Common myeloid progenitor, CD34-positive (primary cell): ENCODE measurements at regions not wholly inside any gene's neighbourhood (a gene's known extent, or its start where the extent isn't known, plus 50 kb on each side); places are given as distances from the start of the nearest gene placed in this dataset.

Experiments
- CTCF ChIA-PET: fragments of 350-600 bp; sonication (Branson Sonifier 250); formaldehyde crosslinking; loops from one replicate; lab custom pipeline; 2021; ENCODE audit warnings: antibody characterized with exemption; lab: Charles Lee
- POLR2A ChIA-PET: fragments of 350-600 bp; sonication (Branson Sonifier 250); formaldehyde crosslinking; loops from one replicate; lab custom pipeline; 2021; ENCODE audit warnings: antibody characterized with exemption; lab: Charles Lee
- DNase-seq, 3 donors: peaks; one replicate each; pipeline versions ENCODE4 v3.0.0 to v3.0.0-alpha.2; 2013
- H3K27ac ChIP-seq, 2 experiments: 1 replicate in 1 of 2; 2 replicates in 1 of 2; pipeline ENCODE4 v1.7.0; 2013; ENCODE audit warnings: inconsistent platforms in 2 of 2, low read length in 2 of 2, mild to moderate bottlenecking in 2 of 2, low read depth in 1 of 2, moderate library complexity in 1 of 2; ENCODE audit not compliant: severe bottlenecking in 2 of 2, insufficient read depth in 1 of 2, poor library complexity in 1 of 2
- H3K27me3 ChIP-seq, 5 experiments: replicated peaks in 2 of 5; 1 replicate in 3 of 5; 2 replicates in 2 of 5; pipeline versions ENCODE4 v1.6.1 to v1.7.0; 2013; ENCODE audit warnings: low read length in 4 of 5, mild to moderate bottlenecking in 2 of 5, moderate library complexity in 2 of 5, inconsistent platforms in 1 of 5; ENCODE audit not compliant: insufficient read depth in 5 of 5, control insufficient read depth in 4 of 5
- H3K36me3 ChIP-seq, 4 experiments: 1 replicate in 2 of 4; 2 replicates in 2 of 4; pipeline versions ENCODE4 v1.6.1 to v1.7.0; 2013; ENCODE audit warnings: low read length in 3 of 4, control low read depth in 1 of 4, mild to moderate bottlenecking in 1 of 4; ENCODE audit not compliant: control insufficient read depth in 4 of 4, insufficient read depth in 4 of 4
- H3K4me1 ChIP-seq, 4 experiments: 1 replicate in 3 of 4; 2 replicates in 1 of 4; pipeline versions ENCODE4 v1.6.1 to v1.7.1; 2013; ENCODE audit warnings: low read length in 3 of 4, mild to moderate bottlenecking in 3 of 4, control low read depth in 1 of 4, inconsistent platforms in 1 of 4, moderate library complexity in 1 of 4; ENCODE audit not compliant: control insufficient read depth in 4 of 4, insufficient read depth in 4 of 4; ENCODE audit errors: control extremely low read depth in 1 of 4
- H3K4me3 ChIP-seq, 7 experiments: 1 replicate in 4 of 7; 2 replicates in 3 of 7; pipeline versions ENCODE4 v1.5.1 to v1.7.0; 2013; ENCODE audit warnings: mild to moderate bottlenecking in 7 of 7, low read length in 6 of 7, moderate library complexity in 6 of 7, inconsistent platforms in 2 of 7, low read depth in 2 of 7, control low read depth in 1 of 7; ENCODE audit not compliant: insufficient read depth in 4 of 7, control insufficient read depth in 1 of 7; ENCODE audit errors: extremely low read depth in 1 of 7
- H3K9me3 ChIP-seq, 5 experiments: 1 replicate in 4 of 5; 2 replicates in 1 of 5; pipeline versions ENCODE4 v1.6.1 to v1.7.1; 2013; ENCODE audit warnings: low read length in 4 of 5, mild to moderate bottlenecking in 2 of 5, inconsistent platforms in 1 of 5, low read depth in 1 of 5, moderate library complexity in 1 of 5; ENCODE audit not compliant: control insufficient read depth in 4 of 5, insufficient read depth in 2 of 5; ENCODE audit errors: control extremely low read depth in 1 of 5
- WGBS: methylation state at CpG from one replicate; pipeline ENCODE4 v1.1.5; 2013; ENCODE audit not compliant: insufficient coverage; 5-methylcytosine and 5-hydroxymethylcytosine counted together

DNA sequence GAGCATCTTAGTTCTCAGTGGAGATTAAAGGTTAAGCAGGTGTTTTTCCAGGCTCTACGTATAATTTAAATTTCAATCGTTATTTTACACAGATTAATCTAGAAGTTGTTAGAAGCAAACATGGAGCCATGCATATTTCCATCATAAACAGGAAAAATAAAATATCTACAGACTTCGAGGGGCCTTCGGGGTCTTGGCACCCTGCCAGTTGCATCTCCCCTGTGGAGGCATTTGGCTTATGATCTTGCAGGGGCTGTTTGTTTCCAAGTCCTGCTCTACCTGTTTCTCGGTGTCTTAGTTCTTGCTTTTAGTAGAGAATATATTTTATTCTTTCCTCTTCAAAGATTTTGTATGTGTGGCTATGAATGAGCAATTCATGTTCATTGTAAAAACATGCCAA lies 67.2 kb upstream of the FAM136A start:
- H3K27ac ChIP-seq, result no peak overlapping the region
- CTCF ChIA-PET, result no interaction called here
- peaks cover 0 to 2% (median 0%) of the 10 kb centered on the region in 5 experiments for H3K27me3 ChIP-seq
- POLR2A ChIA-PET, result no interaction called here
- no peaks in the 10 kb centered on the region for H3K36me3 ChIP-seq
- WGBS, result 38% methylated on average over 2 of the region's 5 CpGs
- H3K4me1 ChIP-seq, result no peaks in the 10 kb centered on the region
- H3K4me3 ChIP-seq, result no peak overlapping the region
- no peak for DNase-seq
- H3K9me3 ChIP-seq, result peaks cover 0 to 10% (median 2%) of the 10 kb centered on the region in 5 experiments

DNA sequence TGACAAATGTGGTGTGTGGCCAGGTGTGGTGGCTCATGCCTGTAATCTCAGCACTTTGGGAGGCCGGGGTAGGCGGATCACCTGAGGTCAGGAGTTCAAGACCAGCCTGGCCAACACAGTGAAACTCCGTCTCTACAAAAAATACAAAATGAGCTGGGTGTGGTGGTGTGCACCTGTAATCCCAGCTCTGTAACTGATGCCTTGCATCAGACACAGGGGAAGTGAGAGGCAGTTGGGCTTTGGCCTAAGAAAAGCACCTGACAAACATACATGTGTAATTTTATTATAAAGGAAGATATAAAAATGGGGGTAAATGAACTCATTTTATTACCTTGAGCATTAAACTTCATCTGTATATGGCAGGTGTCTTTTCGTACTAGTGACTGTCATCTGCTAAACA lies 66.7 kb upstream of the FAM136A start:
- no peak for DNase-seq
- Histone ChIP-seq H3K9me3 (peaks cover 0 to 10% (median 2%) of the 10 kb centered on the region in 5 experiments), H3K27me3 (peaks cover 0 to 2% (median 0%) of the 10 kb centered on the region in 5 experiments), H3K27ac (no peak overlapping the region), H3K4me3 (no peak overlapping the region), H3K4me1 (no peaks in the 10 kb centered on the region), H3K36me3 (no peaks in the 10 kb centered on the region)
- WGBS, result 100% methylated on average over 1 of the region's 4 CpGs
- ChIA-PET POLR2A (no interaction called here), CTCF (no interaction called here)

DNA sequence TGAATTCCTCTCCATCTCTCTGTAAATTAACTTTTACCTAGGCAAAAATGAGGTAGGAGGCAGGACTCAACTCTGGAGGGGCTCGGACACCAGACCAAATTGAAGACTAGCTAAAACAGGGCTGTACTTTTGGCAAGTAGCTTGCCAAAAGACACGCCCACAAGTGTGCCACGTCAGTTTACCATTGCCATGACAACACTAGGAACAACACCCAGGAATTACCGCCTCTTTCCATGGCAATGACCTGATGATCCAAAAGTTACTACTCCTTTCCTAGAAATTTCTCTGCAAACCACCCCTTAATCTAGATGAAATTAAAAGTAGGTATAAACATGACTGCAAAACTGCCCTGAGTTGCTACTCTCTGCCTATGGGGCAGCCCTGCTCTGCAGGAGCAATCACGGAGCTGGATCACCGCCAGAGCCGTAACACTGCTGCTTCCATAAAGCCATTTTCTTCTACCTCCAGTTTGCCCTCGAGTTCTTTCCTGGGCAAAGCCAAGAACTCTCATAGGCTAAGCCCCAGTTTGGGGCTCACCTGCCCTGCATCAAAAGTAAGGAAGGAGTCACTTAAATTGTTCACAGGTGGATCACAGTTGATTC lies 66.0 kb upstream of the FAM136A start:
- Histone ChIP-seq H3K4me1 (no peaks in the 10 kb centered on the region), H3K27ac (no peak overlapping the region), H3K9me3 (peaks cover 0 to 7% (median 1%) of the 10 kb centered on the region in 5 experiments), H3K4me3 (no peak overlapping the region), H3K27me3 (peaks cover 0 to 4% (median 2%) of the 10 kb centered on the region in 5 experiments), H3K36me3 (no peaks in the 10 kb centered on the region)
- DNase-seq, result no peak
- ChIA-PET CTCF (no interaction called here), POLR2A (no interaction called here)
- whole genome bisulfite sequencing, result 98% methylated on average over 7 of the region's 8 CpGs

DNA sequence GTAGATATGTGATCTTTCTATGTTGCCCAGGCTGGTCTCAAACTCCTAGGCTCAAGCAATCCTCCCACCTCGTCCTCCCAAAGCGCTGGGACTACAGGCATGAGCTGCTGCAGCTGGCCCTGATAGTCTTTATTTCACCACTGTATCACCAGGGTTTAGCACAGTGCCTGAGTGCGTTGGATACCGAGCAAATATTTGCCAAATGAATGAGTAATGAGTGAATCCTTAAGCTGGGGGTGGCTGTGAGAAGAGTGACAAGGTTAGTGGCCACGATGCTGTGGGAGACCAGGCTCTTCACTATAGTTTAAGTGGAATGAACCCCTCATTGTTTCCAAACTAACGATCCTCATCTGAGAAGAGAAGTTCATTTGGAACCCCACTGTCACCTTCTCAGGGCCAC lies 60.8 kb upstream of the FAM136A start:
- Histone ChIP-seq H3K4me1 (no peaks in the 10 kb centered on the region), H3K4me3 (no peak overlapping the region), H3K27me3 (peaks cover 0 to 24% (median 1%) of the 10 kb centered on the region in 5 experiments), H3K9me3 (no peaks in the 10 kb centered on the region), H3K27ac (no peak overlapping the region), H3K36me3 (no peaks in the 10 kb centered on the region)
- ChIA-PET POLR2A (no interaction called here), CTCF (interaction anchor here (0.9 to 1.2 kb wide), 3 partner anchors 15 to 256 kb away, joined by 3 read pairs; no protein-coding TSS in a partner anchor)
- 91% methylated on average over 6 of the region's 6 CpGs for WGBS
- no peak for DNase-seq

DNA sequence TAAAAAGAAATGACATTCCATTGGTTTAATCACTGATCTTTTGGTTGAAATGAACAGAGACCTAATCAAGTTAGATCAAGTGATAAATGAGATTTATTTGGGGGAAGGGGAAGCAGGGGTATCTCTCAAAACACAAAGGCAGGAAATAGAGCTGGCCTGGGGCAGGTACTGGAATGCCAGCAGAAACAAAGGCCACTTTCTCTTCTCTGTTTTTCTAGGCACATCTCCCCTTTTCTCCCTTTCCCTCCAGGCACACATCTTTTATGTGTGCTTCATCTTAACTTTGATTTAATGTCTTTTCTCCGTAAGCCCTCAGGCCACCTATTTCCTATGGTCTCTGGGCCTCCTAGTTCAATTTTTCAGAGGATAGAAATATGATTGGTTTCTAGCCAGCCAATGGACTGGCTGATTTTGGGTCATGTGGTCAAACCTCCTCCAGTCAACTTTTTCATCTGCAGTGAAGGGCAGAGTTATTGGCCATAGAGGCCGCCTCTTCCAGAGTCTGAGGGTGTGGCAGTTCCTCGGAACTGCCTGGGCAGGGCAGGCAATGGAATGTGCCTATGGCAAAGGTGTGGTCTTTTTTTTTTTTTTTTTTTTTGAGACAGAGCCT lies 58.9 kb upstream of the FAM136A start:
- Histone ChIP-seq H3K27ac (no peak overlapping the region), H3K27me3 (peaks cover 0 to 32% (median 2%) of the 10 kb centered on the region in 5 experiments), H3K4me3 (no peak overlapping the region), H3K9me3 (no peaks in the 10 kb centered on the region), H3K36me3 (no peaks in the 10 kb centered on the region), H3K4me1 (peaks cover 0 to 2% (median 0%) of the 10 kb centered on the region in 4 experiments)
- ChIA-PET POLR2A (no interaction called here), CTCF (no interaction called here)
- 100% methylated on average over 1 of the region's 3 CpGs for WGBS
- DNase-seq, result no peak

DNA sequence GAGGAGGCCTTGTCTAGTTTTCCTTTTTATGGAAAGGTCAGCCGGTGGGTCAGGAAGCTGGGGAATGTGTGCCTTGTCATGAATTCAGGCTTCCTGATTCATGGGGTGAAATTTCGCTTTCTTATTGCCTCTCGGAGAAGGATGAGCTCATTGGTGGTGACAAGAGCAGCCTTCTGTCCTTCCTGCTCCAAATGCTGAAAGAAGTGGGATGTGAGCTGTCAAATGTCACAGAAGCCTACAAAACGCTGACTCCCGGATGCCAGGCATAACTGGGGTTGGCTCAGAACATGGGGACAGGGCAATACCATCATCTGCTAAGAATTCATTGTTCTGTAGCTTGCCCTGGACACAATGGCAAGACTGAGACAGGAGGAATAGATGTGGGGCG lies 55.8 kb upstream of the FAM136A start:
- Histone ChIP-seq H3K27ac (no peak overlapping the region), H3K4me3 (no peak overlapping the region), H3K27me3 (peaks cover 0 to 53% (median 8%) of the 10 kb centered on the region in 5 experiments), H3K9me3 (no peaks in the 10 kb centered on the region), H3K36me3 (no peaks in the 10 kb centered on the region), H3K4me1 (peaks cover 0 to 2% (median 0%) of the 10 kb centered on the region in 4 experiments)
- DNase-seq, result no peak
- ChIA-PET CTCF (no interaction called here), POLR2A (no interaction called here)
- 73% methylated on average over 6 of the region's 6 CpGs for WGBS

DNA sequence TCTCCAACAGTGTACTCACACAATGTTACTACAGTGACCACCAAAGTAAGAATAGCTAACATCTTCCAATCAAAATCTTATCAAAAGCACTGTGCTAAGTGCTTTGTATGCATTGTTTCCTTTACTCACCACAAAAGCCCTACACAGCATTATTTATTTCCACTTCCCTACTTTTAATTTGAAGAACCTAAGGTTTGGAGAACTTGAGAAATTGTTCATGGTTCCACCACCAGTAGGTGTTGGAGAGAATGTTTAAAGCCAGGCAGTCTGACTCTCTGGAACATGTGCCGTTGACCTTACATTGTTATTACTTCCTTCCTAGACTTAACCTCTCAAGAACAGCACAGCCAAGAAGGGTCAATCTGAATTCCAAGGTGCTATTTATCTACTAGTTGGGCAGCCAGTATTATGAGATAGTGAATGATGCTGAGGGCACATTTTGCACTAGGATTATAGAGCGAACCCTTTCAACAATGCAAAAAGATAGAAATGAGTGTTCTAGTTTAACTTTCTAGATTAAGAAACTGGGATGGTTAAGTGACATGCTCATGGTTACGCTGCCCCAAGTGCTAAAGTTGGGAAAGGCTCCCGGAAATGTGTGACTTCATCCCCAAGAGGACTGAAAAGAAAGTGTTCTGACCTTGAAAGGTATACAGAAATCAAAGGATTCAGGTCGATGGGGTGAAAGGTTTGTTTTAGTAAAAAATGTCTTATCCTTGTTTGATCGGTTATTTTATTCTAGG lies 55.2 kb upstream of the FAM136A start:
- Histone ChIP-seq H3K36me3 (no peaks in the 10 kb centered on the region), H3K27ac (no peak overlapping the region), H3K4me1 (peaks cover 0 to 2% (median 0%) of the 10 kb centered on the region in 4 experiments), H3K27me3 (peaks cover 0 to 55% (median 8%) of the 10 kb centered on the region in 5 experiments), H3K9me3 (no peaks in the 10 kb centered on the region), H3K4me3 (no peak overlapping the region)
- ChIA-PET POLR2A (no interaction called here), CTCF (interaction anchor here (1.0 to 4.1 kb wide), 3 partner anchors 8 to 255 kb away, joined by 3 to 12 read pairs (median 3); no protein-coding TSS in a partner anchor)
- DNase-seq, result peak; percentile 11 to 43 (median 40)
- WGBS, result 87% methylated on average over 5 of the region's 6 CpGs
